HCT116 (cell line): ENCODE measurements at regions not wholly inside any gene's neighbourhood (a gene's known extent, or its start where the extent isn't known, plus 50 kb on each side); places are given as distances from the start of the nearest gene placed in this dataset.

ENCODE experiments used
- ATAC-seq: fragments of 200-7000 bp; cut with Tn5 transposase; 2 replicates; pipeline ENCODE4 v1.9.1; 2020; ENCODE audit warnings: mild to moderate bottlenecking, moderate library complexity
- BruUV-seq: library from RNA; stranded (reverse); fragments of 400-500 nt; replicated peaks from 2 replicates; lab custom pipeline; 2021; lab: Mats Ljungman, UMichigan
- CTCF ChIA-PET: fragments of 300-600 bp; sonication (Branson Sonifier 250); formaldehyde crosslinking; loops from one replicate; lab custom pipeline; 2021; ENCODE audit warnings: antibody characterized with exemption; lab: Charles Lee
- POLR2A ChIA-PET: fragments of 300-600, 350-600 bp; sonication (Branson Sonifier 250); formaldehyde crosslinking; loops from one replicate; lab custom pipeline; 2021; ENCODE audit warnings: antibody characterized with exemption; lab: Charles Lee
- RAD21 ChIA-PET, 2 experiments: fragments of 300-600 bp; sonication (Branson Sonifier 250); formaldehyde crosslinking; loops; one replicate each; lab custom pipeline; 2023; ENCODE audit warnings: low total read pairs in 2 of 2; ENCODE audit not compliant: uncharacterized antibody in 2 of 2, unreplicated experiment in 2 of 2, low non-redundant PET in 1 of 2; lab: Charles Lee
- DNase-seq: peaks from one replicate; pipeline ENCODE4 v3.0.0-alpha.2; 2010; ENCODE audit warnings: low read depth, low spot score
- H2AFZ ChIP-seq: fragments of 200-600 bp; shearing (Covaris generic), sonication (generic); 2 replicates; pipeline ENCODE4 v1.6.1; 2017; ENCODE audit warnings: low read depth, mixed run types, mixed read lengths, antibody characterized with exemption, low read length; ENCODE audit not compliant: poor library complexity, severe bottlenecking
- H3K27ac ChIP-seq: 2 replicates; pipeline ENCODE4 v1.5.1; 2012; ENCODE audit warnings: low read depth, low read length
- H3K27me3 ChIP-seq: fragments of 200-600 bp; sonication (generic); 2 replicates; pipeline ENCODE4 v1.6.1; 2016; ENCODE audit warnings: mixed run types, low read length, mixed read lengths; ENCODE audit not compliant: insufficient read depth
- H3K36me3 ChIP-seq, 2 experiments: fragments of 200-500 bp in 1 of 2; fragments of 200-600 bp in 1 of 2; sonication (Bioruptor generic) in 1 of 2; sonication (generic) in 1 of 2; 2 replicates each; pipeline versions ENCODE4 v1.5.1 to v1.6.1; 2014 to 2016; ENCODE audit warnings: low read length in 2 of 2, inconsistent platforms in 1 of 2, mixed read lengths in 1 of 2, mixed run types in 1 of 2; ENCODE audit not compliant: insufficient read depth in 2 of 2, control insufficient read depth in 1 of 2
- H3K4me1 ChIP-seq, 2 experiments: fragments of 200-600 bp in 1 of 2; sonication (generic) in 1 of 2; 2 replicates each; pipeline versions ENCODE4 v1.5.1 to v1.6.1; 2012 to 2017; ENCODE audit warnings: low read length in 2 of 2, inconsistent platforms in 1 of 2, mild to moderate bottlenecking in 1 of 2, mixed read lengths in 1 of 2, mixed run types in 1 of 2, moderate library complexity in 1 of 2; ENCODE audit not compliant: insufficient read depth in 2 of 2, control insufficient read depth in 1 of 2
- H3K4me2 ChIP-seq: fragments of 200-600 bp; sonication (generic); 2 replicates; pipeline ENCODE4 v1.6.1; 2017; ENCODE audit warnings: mixed run types, low read length, mixed read lengths
- H3K4me3 ChIP-seq, 2 experiments: fragments of 200-600 bp in 1 of 2; sonication (generic) in 1 of 2; replicated peaks in 1 of 2; 2 replicates each; pipeline ENCODE4 v1.5.1; 2011 to 2016; ENCODE audit warnings: low read length in 2 of 2, control low read depth in 1 of 2, low read depth in 1 of 2, mild to moderate bottlenecking in 1 of 2, mixed read lengths in 1 of 2, mixed run types in 1 of 2
- H3K79me2 ChIP-seq: fragments of 200-600 bp; sonication (generic); 2 replicates; pipeline ENCODE4 v1.6.1; 2017; ENCODE audit warnings: mild to moderate bottlenecking, mixed run types, low read length, moderate library complexity, mixed read lengths; ENCODE audit not compliant: insufficient read depth
- H3K9ac ChIP-seq: fragments of 200-600 bp; sonication (generic); 2 replicates; pipeline ENCODE4 v1.6.1; 2016; ENCODE audit warnings: low read length, mixed read lengths
- H3K9me2 ChIP-seq: fragments of 200-600 bp; sonication (generic), shearing (Covaris generic); 2 replicates; pipeline ENCODE4 v1.6.1; 2017; ENCODE audit warnings: mixed run types, mild to moderate bottlenecking, moderate library complexity; ENCODE audit not compliant: insufficient read depth
- H3K9me3 ChIP-seq, 2 experiments: fragments of 200-500 bp in 1 of 2; fragments of 200-600 bp in 1 of 2; sonication (Bioruptor generic) in 1 of 2; sonication (generic) in 1 of 2; 2 replicates each; pipeline ENCODE4 v1.6.1; 2014 to 2017; ENCODE audit warnings: low read length in 2 of 2, mixed read lengths in 2 of 2, inconsistent platforms in 1 of 2, low read depth in 1 of 2, mild to moderate bottlenecking in 1 of 2, mixed run types in 1 of 2, moderate library complexity in 1 of 2; ENCODE audit not compliant: control insufficient read depth in 1 of 2, insufficient read depth in 1 of 2
- H4K20me1 ChIP-seq: fragments of 200-600 bp; sonication (generic), shearing (Covaris generic); 2 replicates; pipeline ENCODE4 v1.6.1; 2017; ENCODE audit warnings: mixed run types, mild to moderate bottlenecking, moderate library complexity; ENCODE audit not compliant: insufficient read depth
- CBX3 ChIP-seq: IDR thresholded peaks from 2 replicates; pipeline ENCODE4 v1.6.1; 2012; ENCODE audit warnings: low read depth
- CEBPB ChIP-seq: IDR thresholded peaks from 2 replicates; pipeline ENCODE4 v1.6.1; 2012; ENCODE audit warnings: low read depth
- EZH2 ChIP-seq: fragments of 200-600 bp; sonication (generic); IDR thresholded peaks from 2 replicates; pipeline ENCODE4 v1.6.1; 2017; ENCODE audit warnings: antibody characterized with exemption, mixed run types
- EZH2phosphoT487 ChIP-seq: fragments of 200-600 bp; IDR thresholded peaks from 2 replicates; pipeline ENCODE4 v1.6.1; 2018; ENCODE audit warnings: antibody characterized with exemption, borderline replicate concordance
- FOSL1 ChIP-seq: IDR thresholded peaks from 2 replicates; pipeline ENCODE4 v1.6.1; 2012; ENCODE audit warnings: low read depth
- POLR2AphosphoS5 ChIP-seq: IDR thresholded peaks from 2 replicates; pipeline ENCODE4 v1.6.1; 2011; ENCODE audit warnings: mild to moderate bottlenecking, low read depth, low read length, moderate library complexity
- YY1 ChIP-seq: IDR thresholded peaks from 2 replicates; pipeline ENCODE4 v1.6.1; 2011; ENCODE audit warnings: low read length, low read depth, moderate library complexity, mild to moderate bottlenecking; ENCODE audit not compliant: insufficient replicate concordance; ENCODE audit errors: extremely low read depth
- ZFX ChIP-seq: fragments of 450-650 bp; IDR thresholded peaks from 2 replicates; pipeline ENCODE4 v1.6.1; 2017
- intact Hi-C: fragments of 100-400 bp; cut with micrococcal nuclease; formaldehyde crosslinking; loops from 2 replicates; pipeline ENCODE4 v1.10.0; 2022
- TF ChIP-seq, protein P1 (sequence below): IDR thresholded peaks from 2 replicates; pipeline ENCODE4 v1.6.1; 2011; ENCODE audit warnings: mild to moderate bottlenecking, low read length, moderate library complexity; ENCODE audit not compliant: insufficient replicate concordance; ENCODE audit errors: extremely low read depth
- TF ChIP-seq, protein P2 (sequence below): IDR thresholded peaks from 2 replicates; pipeline ENCODE4 v1.6.1; 2012; ENCODE audit warnings: low read depth
- TF ChIP-seq, protein P3 (sequence below): IDR thresholded peaks from 2 replicates; pipeline ENCODE4 v1.6.1; 2012
- TF ChIP-seq, protein P4 (sequence below), 3 experiments: fragments of 200-600 bp in 1 of 3; sonication (generic) in 1 of 3; IDR thresholded peaks in 2 of 3; conservative IDR thresholded peaks in 1 of 3; 2 replicates each; pipeline ENCODE4 v1.5.1; 2012 to 2017; ENCODE audit warnings: low read depth in 2 of 3, low read length in 2 of 3, antibody characterized with exemption in 1 of 3, borderline replicate concordance in 1 of 3, control low read depth in 1 of 3, mild to moderate bottlenecking in 1 of 3, mixed read lengths in 1 of 3, mixed run types in 1 of 3, moderate library complexity in 1 of 3; ENCODE audit not compliant: insufficient read depth in 1 of 3

DNA sequence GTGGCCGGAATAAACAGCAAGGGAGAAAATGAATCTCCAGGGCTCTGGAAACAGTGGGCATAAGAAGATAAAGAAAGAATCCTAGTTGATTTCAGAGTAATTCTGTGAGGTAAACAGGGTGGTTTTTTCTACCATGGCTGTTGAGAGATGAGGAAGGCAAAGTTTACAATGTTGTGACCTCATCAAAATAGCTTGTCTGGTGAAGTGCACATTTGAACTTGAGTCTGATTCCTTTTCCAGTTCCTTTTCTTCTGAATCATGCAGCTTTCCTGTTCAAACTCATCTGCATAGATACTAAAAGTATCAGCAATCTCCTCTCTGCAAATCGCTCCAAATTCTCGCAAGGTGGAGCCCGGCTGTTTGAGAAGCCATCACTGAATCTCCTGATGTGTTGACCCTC is 161.7 kb downstream of the PLPP3 start:
- Histone ChIP-seq H3K27me3 (peaks cover 9% of the 10 kb centered on the region), H3K9ac (no peak overlapping the region), H3K9me3 (no peaks in the 10 kb centered on the region), H3K27ac (no peak overlapping the region), H3K4me1 (no peaks in the 10 kb centered on the region), H3K79me2 (no peaks in the 10 kb centered on the region), H3K4me2 (no peak overlapping the region), H3K4me3 (no peak overlapping the region), H2AFZ (no peak overlapping the region), H4K20me1 (no peaks in the 10 kb centered on the region), H3K36me3 (no peaks in the 10 kb centered on the region), H3K9me2 (no peaks in the 10 kb centered on the region)
- no peak for DNase-seq
- ChIA-PET CTCF (no interaction called here), RAD21 (no interaction called here), POLR2A (no interaction called here)
- TF ChIP-seq, protein P1, sequence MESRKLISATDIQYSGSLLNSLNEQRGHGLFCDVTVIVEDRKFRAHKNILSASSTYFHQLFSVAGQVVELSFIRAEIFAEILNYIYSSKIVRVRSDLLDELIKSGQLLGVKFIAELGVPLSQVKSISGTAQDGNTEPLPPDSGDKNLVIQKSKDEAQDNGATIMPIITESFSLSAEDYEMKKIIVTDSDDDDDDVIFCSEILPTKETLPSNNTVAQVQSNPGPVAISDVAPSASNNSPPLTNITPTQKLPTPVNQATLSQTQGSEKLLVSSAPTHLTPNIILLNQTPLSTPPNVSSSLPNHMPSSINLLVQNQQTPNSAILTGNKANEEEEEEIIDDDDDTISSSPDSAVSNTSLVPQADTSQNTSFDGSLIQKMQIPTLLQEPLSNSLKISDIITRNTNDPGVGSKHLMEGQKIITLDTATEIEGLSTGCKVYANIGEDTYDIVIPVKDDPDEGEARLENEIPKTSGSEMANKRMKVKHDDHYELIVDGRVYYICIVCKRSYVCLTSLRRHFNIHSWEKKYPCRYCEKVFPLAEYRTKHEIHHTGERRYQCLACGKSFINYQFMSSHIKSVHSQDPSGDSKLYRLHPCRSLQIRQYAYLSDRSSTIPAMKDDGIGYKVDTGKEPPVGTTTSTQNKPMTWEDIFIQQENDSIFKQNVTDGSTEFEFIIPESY, result no peak
- TF ChIP-seq CEBPB (no peak), EZH2phosphoT487 (no peak), YY1 (no peak), FOSL1 (no peak), POLR2AphosphoS5 (no peak), EZH2 (no peak), ZFX (no peak), CBX3 (no peak)
- TF ChIP-seq, protein P2, sequence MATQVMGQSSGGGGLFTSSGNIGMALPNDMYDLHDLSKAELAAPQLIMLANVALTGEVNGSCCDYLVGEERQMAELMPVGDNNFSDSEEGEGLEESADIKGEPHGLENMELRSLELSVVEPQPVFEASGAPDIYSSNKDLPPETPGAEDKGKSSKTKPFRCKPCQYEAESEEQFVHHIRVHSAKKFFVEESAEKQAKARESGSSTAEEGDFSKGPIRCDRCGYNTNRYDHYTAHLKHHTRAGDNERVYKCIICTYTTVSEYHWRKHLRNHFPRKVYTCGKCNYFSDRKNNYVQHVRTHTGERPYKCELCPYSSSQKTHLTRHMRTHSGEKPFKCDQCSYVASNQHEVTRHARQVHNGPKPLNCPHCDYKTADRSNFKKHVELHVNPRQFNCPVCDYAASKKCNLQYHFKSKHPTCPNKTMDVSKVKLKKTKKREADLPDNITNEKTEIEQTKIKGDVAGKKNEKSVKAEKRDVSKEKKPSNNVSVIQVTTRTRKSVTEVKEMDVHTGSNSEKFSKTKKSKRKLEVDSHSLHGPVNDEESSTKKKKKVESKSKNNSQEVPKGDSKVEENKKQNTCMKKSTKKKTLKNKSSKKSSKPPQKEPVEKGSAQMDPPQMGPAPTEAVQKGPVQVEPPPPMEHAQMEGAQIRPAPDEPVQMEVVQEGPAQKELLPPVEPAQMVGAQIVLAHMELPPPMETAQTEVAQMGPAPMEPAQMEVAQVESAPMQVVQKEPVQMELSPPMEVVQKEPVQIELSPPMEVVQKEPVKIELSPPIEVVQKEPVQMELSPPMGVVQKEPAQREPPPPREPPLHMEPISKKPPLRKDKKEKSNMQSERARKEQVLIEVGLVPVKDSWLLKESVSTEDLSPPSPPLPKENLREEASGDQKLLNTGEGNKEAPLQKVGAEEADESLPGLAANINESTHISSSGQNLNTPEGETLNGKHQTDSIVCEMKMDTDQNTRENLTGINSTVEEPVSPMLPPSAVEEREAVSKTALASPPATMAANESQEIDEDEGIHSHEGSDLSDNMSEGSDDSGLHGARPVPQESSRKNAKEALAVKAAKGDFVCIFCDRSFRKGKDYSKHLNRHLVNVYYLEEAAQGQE, result no peak
- TF ChIP-seq, protein P3, sequence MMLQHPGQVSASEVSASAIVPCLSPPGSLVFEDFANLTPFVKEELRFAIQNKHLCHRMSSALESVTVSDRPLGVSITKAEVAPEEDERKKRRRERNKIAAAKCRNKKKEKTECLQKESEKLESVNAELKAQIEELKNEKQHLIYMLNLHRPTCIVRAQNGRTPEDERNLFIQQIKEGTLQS, result no peak
- TF ChIP-seq, protein P4, sequence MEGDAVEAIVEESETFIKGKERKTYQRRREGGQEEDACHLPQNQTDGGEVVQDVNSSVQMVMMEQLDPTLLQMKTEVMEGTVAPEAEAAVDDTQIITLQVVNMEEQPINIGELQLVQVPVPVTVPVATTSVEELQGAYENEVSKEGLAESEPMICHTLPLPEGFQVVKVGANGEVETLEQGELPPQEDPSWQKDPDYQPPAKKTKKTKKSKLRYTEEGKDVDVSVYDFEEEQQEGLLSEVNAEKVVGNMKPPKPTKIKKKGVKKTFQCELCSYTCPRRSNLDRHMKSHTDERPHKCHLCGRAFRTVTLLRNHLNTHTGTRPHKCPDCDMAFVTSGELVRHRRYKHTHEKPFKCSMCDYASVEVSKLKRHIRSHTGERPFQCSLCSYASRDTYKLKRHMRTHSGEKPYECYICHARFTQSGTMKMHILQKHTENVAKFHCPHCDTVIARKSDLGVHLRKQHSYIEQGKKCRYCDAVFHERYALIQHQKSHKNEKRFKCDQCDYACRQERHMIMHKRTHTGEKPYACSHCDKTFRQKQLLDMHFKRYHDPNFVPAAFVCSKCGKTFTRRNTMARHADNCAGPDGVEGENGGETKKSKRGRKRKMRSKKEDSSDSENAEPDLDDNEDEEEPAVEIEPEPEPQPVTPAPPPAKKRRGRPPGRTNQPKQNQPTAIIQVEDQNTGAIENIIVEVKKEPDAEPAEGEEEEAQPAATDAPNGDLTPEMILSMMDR (IDR thresholded peaks at IDR 0.05 in 2 of 3, conservative IDR thresholded peaks at IDR 0.05 in 1 of 3; ENCODE audit: borderline replicate concordance in 1 of 3, insufficient read depth in 1 of 3, low read depth in 2 of 3, low read length in 2 of 3), result no peak
- no TSS peak for BruUV-seq
- intact Hi-C loops, result loop anchor here (10.0 kb wide), 1 partner anchor 63 kb away; no protein-coding TSS in a partner anchor
- ATAC-seq, result no peak
